IMR-90 (cell line): ENCODE measurements at regions not wholly inside any gene's neighbourhood (a gene's known extent, or its start where the extent isn't known, plus 50 kb on each side); places are given as distances from the start of the nearest gene placed in this dataset.

Experiments
- BHLHE40 ChIP-seq: fragments of 150-350 bp; IDR thresholded peaks from 2 replicates; pipeline ENCODE4 v1.6.1; 2016; ENCODE audit warnings: mild to moderate bottlenecking, low read depth, low read length
- CEBPB ChIP-seq: IDR thresholded peaks from 2 replicates; pipeline ENCODE4 v1.6.1; 2012; ENCODE audit warnings: low read depth, low read length, improper control_type of control experiment
- CHD1 ChIP-seq: IDR thresholded peaks from 2 replicates; pipeline ENCODE4 v1.6.1; 2012; ENCODE audit warnings: low read depth, low read length, improper control_type of control experiment
- CTCF ChIP-seq: conservative IDR thresholded peaks from 2 replicates; pipeline ENCODE4 v1.5.1; 2012; ENCODE audit warnings: mild to moderate bottlenecking, low read depth, low read length, improper control_type of control experiment
- FOS ChIP-seq: fragments of 150-350 bp; IDR thresholded peaks from 2 replicates; pipeline ENCODE4 v1.6.1; 2016; ENCODE audit warnings: low read depth, low read length
- MAFK ChIP-seq: IDR thresholded peaks from 2 replicates; pipeline ENCODE4 v1.6.1; 2012; ENCODE audit warnings: low read depth, low read length, improper control_type of control experiment
- MAZ ChIP-seq: IDR thresholded peaks from 2 replicates; pipeline ENCODE4 v1.6.1; 2012; ENCODE audit warnings: low read depth, mild to moderate bottlenecking, low read length, improper control_type of control experiment, moderate library complexity, borderline replicate concordance
- MXI1 ChIP-seq: IDR thresholded peaks from 2 replicates; pipeline ENCODE4 v1.6.1; 2012; ENCODE audit warnings: low read depth, mild to moderate bottlenecking, low read length, moderate library complexity, borderline replicate concordance
- POLR2A ChIP-seq: IDR thresholded peaks from 2 replicates; pipeline ENCODE4 v1.6.1; 2012; ENCODE audit warnings: mild to moderate bottlenecking, low read depth, low read length
- RAD21 ChIP-seq: IDR thresholded peaks from 2 replicates; pipeline ENCODE4 v1.6.1; 2012; ENCODE audit warnings: low read length, improper control_type of control experiment
- RCOR1 ChIP-seq: IDR thresholded peaks from 2 replicates; pipeline ENCODE4 v1.6.1; 2012; ENCODE audit warnings: mild to moderate bottlenecking, low read length, improper control_type of control experiment; ENCODE audit not compliant: insufficient replicate concordance
- RFX5 ChIP-seq: IDR thresholded peaks from 2 replicates; pipeline ENCODE4 v1.8.0; 2012; ENCODE audit warnings: low read depth, mild to moderate bottlenecking, low read length, moderate library complexity
- SMC3 ChIP-seq: fragments of 150-350 bp; IDR thresholded peaks from 2 replicates; pipeline ENCODE4 v1.6.1; 2016; ENCODE audit warnings: low read depth, mild to moderate bottlenecking, antibody characterized with exemption, low read length, moderate library complexity
- TF ChIP-seq, protein P1 (sequence below): fragments of 150-350 bp; IDR thresholded peaks from 2 replicates; pipeline ENCODE4 v1.6.1; 2017; ENCODE audit warnings: mild to moderate bottlenecking, antibody characterized with exemption, low read length, low read depth

DNA sequence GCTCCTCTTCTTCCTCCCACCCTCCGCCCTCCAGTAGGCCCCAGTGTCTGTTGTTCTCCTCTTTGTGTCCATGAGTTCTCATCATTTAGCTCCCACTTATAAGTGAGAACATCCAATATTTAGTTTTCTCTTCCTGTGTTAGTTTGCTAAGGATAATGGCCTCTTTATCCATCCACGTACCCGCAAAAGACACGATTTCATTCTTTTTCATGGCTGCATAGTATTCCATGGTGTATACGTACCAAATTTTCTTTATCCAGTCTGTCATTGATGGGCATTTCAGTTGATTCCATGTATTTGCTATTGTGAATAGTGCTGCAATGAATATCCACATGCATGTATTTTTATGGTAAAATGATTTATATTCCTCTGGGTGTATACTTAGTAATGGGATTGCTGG is 82.2 kb downstream of the COPS8 start:
- TF ChIP-seq CTCF = no peak
- TF ChIP-seq CHD1 = no peak
- TF ChIP-seq SMC3 = no peak
- TF ChIP-seq RAD21 = no peak
- no peak for TF ChIP-seq BHLHE40
- TF ChIP-seq POLR2A = no peak
- TF ChIP-seq MAZ = no peak
- no peak for TF ChIP-seq FOS
- TF ChIP-seq, protein P1, sequence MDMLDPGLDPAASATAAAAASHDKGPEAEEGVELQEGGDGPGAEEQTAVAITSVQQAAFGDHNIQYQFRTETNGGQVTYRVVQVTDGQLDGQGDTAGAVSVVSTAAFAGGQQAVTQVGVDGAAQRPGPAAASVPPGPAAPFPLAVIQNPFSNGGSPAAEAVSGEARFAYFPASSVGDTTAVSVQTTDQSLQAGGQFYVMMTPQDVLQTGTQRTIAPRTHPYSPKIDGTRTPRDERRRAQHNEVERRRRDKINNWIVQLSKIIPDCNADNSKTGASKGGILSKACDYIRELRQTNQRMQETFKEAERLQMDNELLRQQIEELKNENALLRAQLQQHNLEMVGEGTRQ = no peak
- no peak for TF ChIP-seq RFX5
- no peak for TF ChIP-seq MAFK
- no peak for TF ChIP-seq MXI1
- TF ChIP-seq RCOR1 = no peak
- no peak for TF ChIP-seq CEBPB
